ENCODE measurements at regions not wholly inside any gene's neighbourhood (a gene's known extent, or its start where the extent isn't known, plus 50 kb on each side); places are given as distances from the start of the nearest gene placed in this dataset.
"Not testable (repeated sequence)": the region's sequence is repeated elsewhere in the genome, so short reads cannot be mapped to it uniquely, and the experiment has no call there.

- not testable (repeated sequence) for DNase-seq
These were observed 199.2 kb upstream of the PZP start for GRCh38 chr12:9407425-9407748.

GRCh38 chr12:9406564-9407424 lies 198.6 kb upstream of the PZP start:
- no peak for DNase-seq

GRCh38 chr12:9405886-9406563 lies 197.8 kb upstream of the PZP start:
- no peak for DNase-seq

- DNase-seq, result no peak
These were observed 196.5 kb upstream of the PZP start for GRCh38 chr12:9404469-9405260.

- DNase-seq, result no peak
These were observed 195.8 kb upstream of the PZP start for GRCh38 chr12:9404031-9404430.

- not testable (repeated sequence) for DNase-seq
These were observed 194.3 kb upstream of the PZP start for GRCh38 chr12:9402432-9403040.

GRCh38 chr12:9396367-9396766 lies 188.2 kb upstream of the PZP start:
- not testable (repeated sequence) for DNase-seq

GRCh38 chr12:9395220-9395619 lies 187.0 kb upstream of the PZP start:
- not testable (repeated sequence) for DNase-seq

GRCh38 chr12:9392842-9393241 lies 184.6 kb upstream of the PZP start:
- no peak for DNase-seq

- DNase-seq, result no peak
These were observed 183.6 kb upstream of the PZP start for GRCh38 chr12:9391815-9392214.

- DNase-seq, result no peak
These were observed 182.6 kb upstream of the PZP start for GRCh38 chr12:9390761-9391160.

GRCh38 chr12:9389796-9390195 lies 181.6 kb upstream of the PZP start:
- DNase-seq, result no peak

- peak; percentile 91 for DNase-seq
These were observed 180.2 kb upstream of the PZP start for GRCh38 chr12:9388379-9388778.

- DNase-seq, result no peak
These were observed 179.3 kb upstream of the PZP start for GRCh38 chr12:9387450-9387849.

- no peak for DNase-seq
These were observed 175.4 kb upstream of the PZP start for GRCh38 chr12:9383585-9383984.

GRCh38 chr12:9381619-9382018 lies 173.4 kb upstream of the PZP start:
- no peak for DNase-seq

- DNase-seq, result no peak
These were observed 172.5 kb upstream of the PZP start for GRCh38 chr12:9380650-9381049.

- no peak for DNase-seq
These were observed 171.0 kb upstream of the PZP start for GRCh38 chr12:9379023-9379742.

GRCh38 chr12:9378430-9378835 lies 170.2 kb upstream of the PZP start:
- no peak for DNase-seq

GRCh38 chr12:9372202-9372601 lies 164.0 kb upstream of the PZP start:
- no peak for DNase-seq

- no peak for DNase-seq
These were observed 159.6 kb upstream of the PZP start for GRCh38 chr12:9367828-9368227.

GRCh38 chr12:9367201-9367600 lies 159.0 kb upstream of the PZP start:
- DNase-seq, result no peak

- DNase-seq, result no peak
These were observed 157.1 kb upstream of the PZP start for GRCh38 chr12:9365296-9365695.
